ENCODE measurements at regions not wholly inside any gene's neighbourhood (a gene's known extent, or its start where the extent isn't known, plus 50 kb on each side); places are given as distances from the start of the nearest gene placed in this dataset.

GRCh38 chr5:85077581-85077980, 692.9 kb upstream of the EDIL3 start:
- TF ChIP-seq POLR2A (IDR thresholded peaks at IDR 0.05) (no peak), CTCF (IDR thresholded peaks at IDR 0.05) (no peak), EP300 (IDR thresholded peaks at IDR 0.05) (no peak), POLR2AphosphoS5 (IDR thresholded peaks at IDR 0.05) (no peak)
